SU-DHL-6 (cell line): ENCODE measurements at regions not wholly inside any gene's neighbourhood (a gene's known extent, or its start where the extent isn't known, plus 50 kb on each side); places are given as distances from the start of the nearest gene placed in this dataset.

ENCODE experiments used
- CTCF ChIP-seq: fragments of 200-600 bp; sonication (generic); IDR thresholded peaks from one replicate; pipeline ENCODE4 v1.5.1; 2017; ENCODE audit warnings: antibody characterized with exemption, mild to moderate bottlenecking, low read length, moderate library complexity; ENCODE audit not compliant: insufficient read depth, poor library complexity, severe bottlenecking
- EZH2phosphoT487 ChIP-seq: fragments of 200-600 bp; sonication (generic), shearing (Covaris generic); conservative IDR thresholded peaks from 2 replicates; pipeline ENCODE4 v1.6.1; 2018; ENCODE audit warnings: mild to moderate bottlenecking, antibody characterized with exemption, low read length, moderate library complexity, mixed read lengths

GRCh38 chr2:120501591-120501990 lies 155.7 kb downstream of the INHBB start:
- TF ChIP-seq CTCF = no peak
- TF ChIP-seq EZH2phosphoT487 = no peak
